GM21390 (cell line): ENCODE measurements at regions not wholly inside any gene's neighbourhood (a gene's known extent, or its start where the extent isn't known, plus 50 kb on each side); places are given as distances from the start of the nearest gene placed in this dataset.
"Not testable (repeated sequence)": the region's sequence is repeated elsewhere in the genome, so short reads cannot be mapped to it uniquely, and the experiment has no call there.

Source experiments
- ATAC-seq: cut with Tn5 transposase; IDR thresholded peaks from one replicate; pipeline ENCODE4 v1.9.1; 2021; ENCODE audit not compliant: unreplicated experiment

DNA sequence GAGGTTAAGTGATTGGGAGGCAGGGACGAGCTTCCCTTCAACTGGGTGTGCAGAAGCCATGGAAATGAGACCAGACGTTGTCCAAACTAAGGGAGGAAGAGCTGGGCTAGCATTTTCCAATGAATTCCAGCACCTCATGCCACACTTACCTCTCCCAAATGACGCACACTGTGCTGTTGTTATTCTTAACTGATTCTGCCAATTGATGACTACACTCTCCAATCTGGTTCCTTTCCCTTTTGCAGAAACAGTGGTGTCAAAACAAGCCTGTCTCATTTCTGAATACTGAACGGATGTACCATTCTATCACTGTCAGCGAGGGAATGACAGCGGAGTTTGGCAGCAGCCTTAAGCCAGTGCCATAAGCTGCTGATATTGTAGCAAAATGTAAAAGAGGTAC, 380.5 kb upstream of the HNRNPA3 start:
- no peak for ATAC-seq

- ATAC-seq, result no peak
Measured at GRCh38 chr2:176833671-176834070, 378.9 kb upstream of the HNRNPA3 start.

DNA sequence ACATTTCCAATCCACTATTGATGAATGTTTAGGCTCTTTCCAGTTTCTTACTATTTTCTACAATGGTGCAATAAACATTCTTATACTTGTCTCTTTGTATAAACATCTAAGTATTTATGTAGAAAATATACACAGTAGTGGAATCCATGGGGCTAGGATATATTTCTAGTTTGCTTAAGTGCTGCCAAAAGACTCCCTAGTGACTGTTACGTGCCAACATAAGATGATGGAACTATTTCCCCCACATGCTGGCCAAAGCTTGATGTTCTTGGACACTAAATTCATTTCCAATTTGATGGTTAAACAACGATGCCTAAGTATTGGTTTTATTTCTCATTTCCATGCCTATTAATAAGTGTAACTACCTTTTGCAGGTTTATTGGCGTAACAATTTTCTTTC, 378.4 kb upstream of the HNRNPA3 start:
- no peak for ATAC-seq

DNA sequence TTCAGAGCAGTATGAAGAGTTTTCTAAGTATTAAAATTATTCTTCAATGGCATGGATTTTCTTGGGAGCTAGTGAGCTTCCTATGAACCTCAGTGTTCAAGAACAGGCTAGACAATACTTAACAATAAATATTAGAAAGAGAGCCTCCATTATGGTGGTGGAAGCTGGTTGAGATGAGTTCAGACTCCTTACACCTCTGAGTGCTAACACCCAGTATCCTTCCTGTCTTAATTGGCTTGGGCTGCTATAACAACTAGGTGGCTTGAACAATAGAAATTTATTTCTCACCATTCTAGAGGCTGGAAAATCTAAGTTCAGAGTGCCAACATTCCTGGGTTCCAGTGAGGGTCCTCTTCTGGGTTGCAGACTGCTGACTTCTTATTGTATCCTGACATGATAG, 369.4 kb upstream of the HNRNPA3 start:
- ATAC-seq, result no peak

- ATAC-seq, result no peak
Measured at GRCh38 chr2:176844461-176844860, 368.1 kb upstream of the HNRNPA3 start.

DNA sequence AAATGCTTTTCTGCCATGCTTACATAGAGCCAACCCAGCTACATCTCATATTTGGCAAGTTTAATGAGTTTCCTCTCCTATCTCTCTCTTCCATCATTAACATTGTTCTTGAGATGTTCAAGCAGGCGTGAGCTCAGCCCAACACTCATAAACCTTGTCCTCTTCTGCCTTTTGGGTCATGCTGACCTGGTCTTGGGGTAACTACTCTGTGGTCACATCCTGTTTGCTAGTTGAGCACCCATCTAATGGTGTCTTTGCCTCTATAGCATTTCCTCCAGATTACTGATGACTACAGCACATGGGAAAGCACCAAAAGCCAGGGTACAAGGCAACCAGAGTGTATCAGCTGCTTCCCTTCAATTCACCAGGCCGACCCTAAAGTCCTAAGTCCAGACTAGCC, 366.9 kb upstream of the HNRNPA3 start:
- no peak for ATAC-seq

GRCh38 chr2:176847575-176847974, 365.0 kb upstream of the HNRNPA3 start:
- ATAC-seq, result no peak

GRCh38 chr2:176848844-176849243, 363.8 kb upstream of the HNRNPA3 start:
- no peak for ATAC-seq

DNA sequence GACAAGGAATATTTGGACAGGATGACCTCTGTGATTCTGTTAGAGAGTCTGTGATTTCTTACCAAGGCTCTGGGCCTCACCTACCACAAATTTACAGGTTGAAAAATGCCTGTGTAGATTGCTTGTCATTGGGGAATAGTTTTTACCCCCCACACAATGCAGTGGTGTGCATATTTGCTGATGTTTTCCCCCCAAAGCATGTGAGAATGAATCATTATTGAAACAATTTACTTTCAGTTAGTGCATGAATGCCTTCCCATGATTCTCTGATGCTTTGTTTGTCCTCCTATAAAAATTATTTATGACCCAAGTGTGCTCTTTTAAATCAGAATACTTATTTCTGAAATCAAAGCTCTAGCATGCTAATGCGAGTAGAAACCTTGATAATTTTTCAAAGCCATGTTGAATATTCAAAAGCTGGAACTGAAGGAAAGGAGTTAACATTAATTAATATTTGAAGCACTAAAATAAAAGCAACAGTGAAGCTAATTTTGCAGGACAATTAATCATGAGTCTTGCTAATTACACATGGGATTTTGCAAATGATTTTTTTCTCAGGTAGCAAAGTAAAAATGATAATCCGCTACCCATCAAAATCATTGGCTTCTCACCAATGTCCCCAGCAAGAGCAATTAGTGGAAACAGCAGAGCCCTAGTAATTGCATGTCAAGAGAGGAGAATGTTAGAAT, 361.2 kb upstream of the HNRNPA3 start:
- no peak for ATAC-seq

DNA sequence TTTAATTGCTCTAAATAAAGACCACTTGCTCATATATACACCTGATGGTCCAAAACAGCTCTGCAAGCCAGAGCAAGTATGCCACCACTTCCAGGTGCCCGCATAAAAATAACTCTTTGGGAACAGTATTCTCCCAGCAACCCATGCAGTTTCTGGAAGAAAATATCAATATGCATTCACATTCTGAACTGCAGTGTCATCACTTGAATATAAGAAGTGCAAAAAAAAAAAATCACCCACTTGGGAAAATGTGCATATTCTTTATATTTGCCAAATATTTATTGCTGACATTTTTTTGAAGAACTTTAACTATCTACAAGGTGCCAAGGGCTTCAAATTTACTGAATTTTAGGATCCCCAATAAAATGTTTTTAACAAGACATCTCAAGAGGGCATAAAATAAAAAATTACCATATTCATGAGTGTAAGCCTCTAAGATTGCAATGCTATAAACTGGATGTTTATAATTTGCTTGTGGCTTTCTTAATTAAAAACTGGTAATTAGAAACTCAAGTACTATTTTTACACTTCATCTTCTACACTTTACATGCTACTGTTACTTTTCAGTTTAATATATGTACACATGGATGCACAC, 360.6 kb upstream of the HNRNPA3 start:
- ATAC-seq, result no peak

DNA sequence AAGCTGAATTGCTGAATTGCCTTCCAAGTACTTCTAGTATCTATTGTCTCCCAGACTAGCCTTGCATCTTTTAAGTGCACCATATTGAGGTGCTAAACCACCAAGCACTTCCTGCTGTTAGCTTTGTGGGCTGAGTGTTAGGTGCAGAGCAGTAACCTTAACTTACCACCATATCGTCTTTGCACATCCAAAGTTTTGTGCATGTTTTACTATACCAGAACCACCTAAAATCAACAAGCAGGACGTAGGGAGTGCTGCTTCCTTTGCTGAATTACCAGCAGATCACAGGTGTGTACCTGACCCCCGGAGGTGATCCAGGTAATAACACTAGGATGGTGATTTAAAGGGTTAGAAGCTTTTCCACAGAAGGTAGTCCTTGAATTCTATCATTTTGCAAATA, 359.9 kb upstream of the HNRNPA3 start:
- ATAC-seq, result no peak

DNA sequence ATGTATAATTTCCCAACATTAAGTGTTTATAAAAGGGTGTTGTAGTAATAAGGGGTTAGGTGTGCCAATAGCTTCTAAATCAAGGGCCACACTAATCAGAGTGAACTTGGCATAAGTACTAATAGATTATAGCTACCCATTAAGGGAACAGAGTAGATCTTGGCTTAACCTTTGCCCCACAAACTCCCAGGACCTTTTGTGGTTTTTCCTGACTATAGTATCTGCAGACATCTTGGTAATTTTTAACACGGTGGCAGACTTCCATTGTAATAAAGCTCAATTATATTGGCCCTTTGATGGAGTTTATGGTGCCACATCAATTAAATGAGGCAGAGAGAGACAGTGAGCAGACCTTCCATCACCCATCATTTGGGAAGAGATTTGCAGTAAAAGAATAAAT, 358.5 kb upstream of the HNRNPA3 start:
- no peak for ATAC-seq

DNA sequence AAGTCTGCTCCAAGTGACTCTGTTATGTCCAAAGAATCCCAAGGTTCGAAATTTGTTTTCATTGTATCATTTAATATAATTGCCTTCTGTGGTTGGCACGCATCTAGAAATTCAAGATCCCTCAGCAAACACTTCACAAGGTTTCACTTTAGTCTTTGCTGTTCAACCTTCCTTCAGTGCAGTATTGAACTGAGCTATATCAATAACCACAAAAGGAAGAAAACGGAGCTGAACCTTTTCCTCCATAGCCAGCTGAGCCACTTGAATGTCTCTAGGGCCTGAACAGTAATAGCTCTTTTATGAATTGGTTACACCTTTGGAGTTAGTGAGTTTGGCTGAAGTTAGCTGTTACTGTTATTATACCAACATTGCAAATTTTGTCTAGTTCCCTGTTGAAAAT, 357.7 kb upstream of the HNRNPA3 start:
- no peak for ATAC-seq

DNA sequence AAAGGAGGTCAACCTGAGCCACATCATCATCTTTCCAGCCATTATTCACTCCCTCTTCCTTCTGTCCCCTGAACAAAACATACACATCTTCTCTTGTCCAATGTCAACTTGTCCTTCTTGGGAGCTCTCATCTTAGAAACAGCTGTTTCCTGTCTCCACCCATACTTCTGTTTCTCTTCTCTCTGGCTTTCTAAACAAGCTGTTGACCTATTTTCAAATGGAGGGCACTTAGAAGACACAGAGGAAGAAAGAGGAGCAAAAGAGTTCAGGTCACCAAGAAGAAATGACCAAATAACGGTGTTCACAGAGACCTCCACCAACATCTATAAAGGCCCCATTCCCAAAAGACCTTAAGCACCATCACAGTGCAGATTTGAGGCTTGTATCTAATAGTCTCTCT, 355.9 kb upstream of the HNRNPA3 start:
- no peak for ATAC-seq

GRCh38 chr2:176865336-176865735, 347.3 kb upstream of the HNRNPA3 start:
- no peak for ATAC-seq

GRCh38 chr2:176872406-176872805, 340.2 kb upstream of the HNRNPA3 start:
- no peak for ATAC-seq

DNA sequence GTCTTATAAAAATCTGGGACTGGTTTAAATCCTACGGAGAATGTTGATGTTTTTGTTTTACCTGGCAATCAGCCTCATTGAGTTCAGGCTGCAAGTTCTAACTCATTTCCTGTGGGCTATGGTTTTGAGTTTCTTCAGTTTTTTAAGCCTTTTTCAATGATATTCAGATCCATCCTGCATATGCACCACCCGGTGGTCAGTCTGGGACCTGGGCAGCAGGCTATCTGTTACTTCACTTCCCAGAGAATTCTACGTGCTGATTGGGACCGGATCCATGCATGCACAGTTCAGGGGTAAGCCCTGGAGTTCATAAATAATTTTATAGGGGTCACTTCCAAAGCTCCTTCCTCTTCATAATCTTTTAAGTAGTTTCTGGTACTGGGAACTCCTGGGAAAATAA, 339.2 kb upstream of the HNRNPA3 start:
- ATAC-seq, result no peak

- no peak for ATAC-seq
Measured at GRCh38 chr2:176876493-176877103, 336.0 kb upstream of the HNRNPA3 start.

GRCh38 chr2:176879426-176879995, 333.1 kb upstream of the HNRNPA3 start:
- ATAC-seq, result no peak

GRCh38 chr2:176882045-176882444, 330.5 kb upstream of the HNRNPA3 start:
- not testable (repeated sequence) for ATAC-seq

DNA sequence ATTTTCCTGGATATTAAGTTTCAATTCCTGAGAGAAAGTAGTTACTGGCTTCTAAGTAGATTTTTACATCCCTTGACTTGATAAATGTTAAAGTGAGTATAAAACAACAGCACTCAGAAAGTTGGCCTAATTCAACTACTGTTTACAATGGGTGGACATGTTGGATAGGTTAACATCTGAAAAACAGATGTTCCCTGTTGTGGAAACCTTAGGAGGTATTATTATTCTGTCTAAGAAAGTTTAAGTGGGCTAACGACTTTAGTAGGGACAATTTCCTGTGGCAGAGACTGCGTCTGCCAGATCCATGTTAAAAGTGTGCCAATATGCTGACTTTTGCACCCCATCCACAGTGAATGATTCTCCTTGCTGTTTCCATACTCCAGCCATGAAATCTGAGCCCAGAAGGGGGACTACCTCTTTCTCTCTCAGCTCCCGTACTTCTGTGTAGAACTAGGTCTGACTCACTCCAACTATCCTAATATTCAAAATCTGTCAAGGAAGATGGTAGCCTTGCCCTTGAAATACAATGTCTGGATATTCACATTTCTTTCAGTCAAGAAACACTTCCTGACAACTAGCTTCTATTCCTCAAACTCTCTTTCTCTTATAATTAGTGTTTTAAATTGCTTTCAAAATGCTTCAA, 327.5 kb upstream of the HNRNPA3 start:
- ATAC-seq, result no peak

GRCh38 chr2:176885661-176886060, 326.9 kb upstream of the HNRNPA3 start:
- no peak for ATAC-seq
